D341Med (cell line): ENCODE measurements at regions not wholly inside any gene's neighbourhood (a gene's known extent, or its start where the extent isn't known, plus 50 kb on each side); places are given as distances from the start of the nearest gene placed in this dataset.

Experiments used
- DNase-seq: peaks from one replicate; pipeline ENCODE4 v3.0.0; 2012; ENCODE audit warnings: low spot score

GRCh38 chr1:106072909-106073600 lies 983.4 kb upstream of the PRMT6 start:
- no peak for DNase-seq

GRCh38 chr1:106080608-106081325 lies 975.7 kb upstream of the PRMT6 start:
- DNase-seq: peak; percentile 4

DNA sequence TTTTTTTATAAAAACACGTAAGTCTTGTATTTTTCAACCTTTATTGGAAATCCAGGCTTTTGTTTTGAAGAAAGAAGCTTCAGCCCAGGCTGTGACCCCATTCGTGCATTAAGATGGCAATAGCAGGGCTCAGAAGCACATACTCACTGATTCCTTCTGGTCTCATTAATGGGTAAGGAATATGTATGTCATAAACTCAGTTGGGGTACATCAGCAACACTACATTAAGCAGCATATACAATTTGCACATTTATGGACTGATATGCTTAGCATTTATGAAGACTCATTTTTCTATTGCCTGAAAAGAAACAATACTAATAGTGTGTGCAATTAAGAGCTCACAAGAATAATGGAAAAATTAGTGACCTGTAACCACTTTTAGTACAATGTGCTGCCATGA lies 945.4 kb upstream of the PRMT6 start:
- DNase-seq: no peak

GRCh38 chr1:106113851-106114250 lies 942.6 kb upstream of the PRMT6 start:
- DNase-seq: no peak

- no peak for DNase-seq
Observed at GRCh38 chr1:106120789-106121188, 935.7 kb upstream of the PRMT6 start.

GRCh38 chr1:106121728-106122127 lies 934.7 kb upstream of the PRMT6 start:
- no peak for DNase-seq

- no peak for DNase-seq
Observed at GRCh38 chr1:106134561-106134960, 921.9 kb upstream of the PRMT6 start.

DNA sequence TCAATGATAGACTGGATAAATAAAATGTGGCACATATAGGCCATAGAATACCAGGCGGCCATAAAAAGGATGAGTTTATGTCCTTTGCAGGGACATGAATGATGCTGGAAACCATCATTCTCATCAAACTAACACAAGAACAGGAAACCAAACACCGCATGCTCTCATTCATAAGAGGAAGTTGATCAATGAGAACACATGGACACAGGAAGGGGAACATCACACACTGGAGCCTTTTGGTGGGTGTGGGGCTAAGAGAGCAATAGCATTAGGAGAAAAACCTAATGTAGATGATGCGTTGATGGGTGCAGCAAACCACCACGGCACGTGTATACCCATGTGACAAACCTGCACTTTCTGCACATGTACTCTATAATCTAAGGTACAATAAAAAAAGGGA lies 883.4 kb upstream of the PRMT6 start:
- no peak for DNase-seq

- DNase-seq: no peak
Observed at GRCh38 chr1:106178791-106179190, 877.7 kb upstream of the PRMT6 start.

- no peak for DNase-seq
Observed at GRCh38 chr1:106181866-106182265, 874.6 kb upstream of the PRMT6 start.

- DNase-seq: no peak
Observed at GRCh38 chr1:106185089-106185488, 871.4 kb upstream of the PRMT6 start.

GRCh38 chr1:106189780-106190179 lies 866.7 kb upstream of the PRMT6 start:
- DNase-seq: no peak

GRCh38 chr1:106194206-106194605 lies 862.3 kb upstream of the PRMT6 start:
- DNase-seq: no peak

DNA sequence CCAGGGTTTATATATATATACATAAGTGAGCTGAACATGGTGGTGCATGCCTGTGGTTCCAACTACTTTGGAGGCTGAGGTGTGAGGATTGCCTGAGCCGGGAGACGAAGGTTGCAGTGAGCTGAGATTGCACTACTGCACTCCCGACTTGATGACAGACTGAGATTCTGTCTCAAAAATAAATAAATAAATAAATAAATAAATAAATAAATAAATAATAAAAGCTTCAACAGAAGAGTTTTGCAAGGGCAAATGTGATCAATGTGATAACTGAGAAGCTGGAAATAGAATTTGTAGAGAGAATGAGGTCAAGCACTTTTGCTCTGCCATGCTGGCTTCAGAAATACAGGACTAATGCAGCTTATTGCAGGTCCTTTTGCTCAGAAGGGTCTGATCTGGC lies 855.8 kb upstream of the PRMT6 start:
- DNase-seq: no peak

- DNase-seq: no peak
Observed at GRCh38 chr1:106207185-106207584, 849.3 kb upstream of the PRMT6 start.

GRCh38 chr1:106217765-106218164 lies 838.7 kb upstream of the PRMT6 start:
- no peak for DNase-seq

DNA sequence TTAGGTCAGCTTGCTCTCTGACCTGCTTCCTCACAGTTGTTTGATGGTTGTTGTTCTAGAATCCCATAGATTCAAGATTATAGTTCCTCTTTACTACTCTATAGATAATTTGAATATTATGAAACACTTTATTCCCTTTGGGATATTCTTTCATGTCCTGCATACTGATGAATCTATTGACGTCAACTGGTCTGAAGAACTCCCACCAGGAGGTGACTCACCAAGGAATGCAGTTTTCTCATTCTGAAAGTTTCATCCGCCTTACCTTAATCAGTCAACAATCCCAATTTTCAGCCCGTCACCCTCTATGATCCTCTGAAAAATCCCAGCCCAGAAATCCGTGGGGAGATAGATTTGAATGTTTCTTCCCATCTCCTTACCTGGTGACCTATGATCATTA lies 834.1 kb upstream of the PRMT6 start:
- DNase-seq: no peak

- no peak for DNase-seq
Observed at GRCh38 chr1:106223213-106223612, 833.3 kb upstream of the PRMT6 start.

DNA sequence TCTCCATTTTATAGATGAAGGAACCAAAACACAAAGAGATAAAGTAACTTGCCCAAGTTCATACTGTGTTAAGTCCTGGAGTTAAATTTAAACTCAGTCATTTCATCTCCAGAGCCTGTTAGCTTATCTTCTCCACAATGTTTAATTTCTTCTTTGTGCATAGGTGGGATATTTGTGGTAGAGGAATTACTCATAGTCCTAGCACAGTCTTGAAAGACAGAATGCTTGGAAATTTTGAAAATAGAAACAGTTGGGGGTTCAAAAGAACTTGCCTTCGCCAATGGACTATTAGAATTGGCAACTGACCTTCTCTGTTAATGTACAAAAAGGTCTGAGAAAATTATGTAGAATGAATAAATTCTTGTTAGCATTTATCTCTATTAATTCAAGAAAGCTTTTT lies 832.0 kb upstream of the PRMT6 start:
- no peak for DNase-seq

- no peak for DNase-seq
Observed at GRCh38 chr1:106225403-106225802, 831.1 kb upstream of the PRMT6 start.

GRCh38 chr1:106226550-106226949 lies 829.9 kb upstream of the PRMT6 start:
- DNase-seq: no peak

- no peak for DNase-seq
Observed at GRCh38 chr1:106232128-106232527, 824.3 kb upstream of the PRMT6 start.

DNA sequence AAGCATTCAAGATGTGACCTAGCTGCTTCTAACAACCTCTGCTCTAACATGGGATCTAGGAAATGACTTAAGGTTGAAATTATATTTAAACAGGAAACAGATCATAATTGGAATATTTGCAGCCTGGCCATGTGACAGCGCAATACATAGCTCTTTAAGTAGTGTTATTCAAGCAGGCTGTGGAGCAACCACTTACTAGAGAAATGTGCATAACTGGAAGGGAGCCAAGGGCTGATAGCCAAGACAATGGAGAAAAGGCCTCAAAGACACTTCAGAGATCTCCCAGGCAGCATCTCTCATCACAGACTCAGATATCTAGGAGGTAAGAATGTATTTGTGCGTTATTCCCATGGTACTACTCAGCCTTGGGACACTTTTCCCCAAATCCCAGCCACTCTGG lies 823.0 kb upstream of the PRMT6 start:
- no peak for DNase-seq

DNA sequence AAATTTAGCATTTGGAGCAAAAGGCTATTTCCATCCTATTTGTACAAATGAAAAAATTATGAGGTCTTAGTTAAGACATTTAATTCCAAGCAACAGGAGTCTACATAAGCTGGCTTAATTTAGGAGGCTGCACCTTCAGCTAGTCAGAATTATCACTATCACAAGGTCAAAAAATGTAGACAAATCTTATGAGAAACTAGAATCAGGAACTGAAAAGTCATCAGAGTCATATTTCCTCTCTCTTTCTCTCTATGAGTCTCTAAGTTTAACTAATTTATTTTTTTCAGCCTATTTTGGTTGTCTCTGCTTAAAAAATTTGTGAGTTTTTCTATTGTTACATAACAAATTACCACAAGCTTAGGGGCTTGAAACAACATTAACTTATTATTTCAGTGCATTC lies 807.1 kb upstream of the PRMT6 start:
- DNase-seq: no peak
